Tibial artery (tissue), 4 donors: ENCODE measurements at regions not wholly inside any gene's neighbourhood (a gene's known extent, or its start where the extent isn't known, plus 50 kb on each side); places are given as distances from the start of the nearest gene placed in this dataset.

Source experiments
- DNase-seq, 2 donors: peaks; one replicate each; pipeline ENCODE4 v3.0.0-alpha.2; 2019
- H3K27ac ChIP-seq, 2 donors: fragments of 200-600 bp; sonication (generic) in 1 of 2; 1 replicate in 1 of 2; 2 replicates in 1 of 2; pipeline ENCODE4 v1.5.1; 2018 to 2019; ENCODE audit warnings: mild to moderate bottlenecking in 1 of 2
- H3K27me3 ChIP-seq, 2 donors: fragments of 200-600 bp; sonication (generic) in 1 of 2; one replicate each; pipeline versions ENCODE4 v1.5.1 to v1.6.0; 2016 to 2019
- H3K36me3 ChIP-seq, 3 donors: fragments of 200-600 bp; sonication (generic) in 2 of 3; one replicate each; pipeline ENCODE4 v1.5.1; 2016 to 2019; ENCODE audit warnings: mild to moderate bottlenecking in 2 of 3
- H3K4me1 ChIP-seq, 4 donors: fragments of 200-600 bp; sonication (generic) in 2 of 4; 1 replicate in 3 of 4; 2 replicates in 1 of 4; pipeline ENCODE4 v1.5.1; 2016 to 2019
- H3K4me3 ChIP-seq, 2 donors: fragments of 200-600 bp; sonication (generic) in 1 of 2; 1 replicate in 1 of 2; 2 replicates in 1 of 2; pipeline ENCODE4 v1.5.1; 2018 to 2019; ENCODE audit warnings: mild to moderate bottlenecking in 2 of 2
- H3K9me3 ChIP-seq, 3 donors: fragments of 200-600 bp; sonication (generic) in 1 of 3; one replicate each; pipeline ENCODE4 v1.5.1; 2016 to 2019
- CTCF ChIP-seq, 2 experiments: fragments of 200-600 bp in 1 of 2; fragments of 450-650 bp in 1 of 2; IDR thresholded peaks; one replicate each; pipeline ENCODE4 v1.5.1; 2017 to 2019; ENCODE audit warnings: antibody characterized with exemption in 2 of 2, mild to moderate bottlenecking in 1 of 2, moderate library complexity in 1 of 2
- intact Hi-C: fragments of 100-400 bp; cut with DNase I; formaldehyde crosslinking; loops from one replicate; pipeline ENCODE4 v1.15.0; 2023; ENCODE audit warnings: low total_unique reads

GRCh38 chr15:29997499-29997898 is 85.3 kb upstream of the GOLGA8J start:
- no peak for DNase-seq
- Histone ChIP-seq H3K9me3 (no peaks in the 10 kb centered on the region), H3K4me3 (no peak overlapping the region), H3K27ac (no peak overlapping the region), H3K27me3 (no peaks in the 10 kb centered on the region), H3K4me1 (no peaks in the 10 kb centered on the region), H3K36me3 (no peaks in the 10 kb centered on the region)
- TF ChIP-seq CTCF (IDR thresholded peaks at IDR 0.05): no peak
- intact Hi-C loops: no loop called here

GRCh38 chr15:29994284-29994683 is 88.5 kb upstream of the GOLGA8J start:
- H3K27me3 ChIP-seq: no peaks in the 10 kb centered on the region

GRCh38 chr15:29990954-29991353 is 91.8 kb upstream of the GOLGA8J start:
- H3K4me3 ChIP-seq: no peak overlapping the region
- H3K9me3 ChIP-seq: no peaks in the 10 kb centered on the region
- H3K36me3 ChIP-seq: no peaks in the 10 kb centered on the region
- intact Hi-C loops: no loop called here
- peaks cover 0 to 11% (median 4%) of the 10 kb centered on the region in 4 donors for H3K4me1 ChIP-seq
- no peak overlapping the region for H3K27ac ChIP-seq
- no peak for DNase-seq
- TF ChIP-seq CTCF (IDR thresholded peaks at IDR 0.05): no peak
- H3K27me3 ChIP-seq: no peaks in the 10 kb centered on the region

More at GRCh38 chr15:29994284-29994683, 88.5 kb upstream of the GOLGA8J start:
- intact Hi-C loops: no loop called here
- no peak for DNase-seq
- TF ChIP-seq CTCF (IDR thresholded peaks at IDR 0.05): no peak
- no peak overlapping the region for H3K27ac ChIP-seq
- H3K9me3 ChIP-seq: no peaks in the 10 kb centered on the region
- H3K36me3 ChIP-seq: no peaks in the 10 kb centered on the region
- H3K4me1 ChIP-seq: no peaks in the 10 kb centered on the region
- H3K4me3 ChIP-seq: no peak overlapping the region

GRCh38 chr15:29990035-29990434 is 92.7 kb upstream of the GOLGA8J start:
- Histone ChIP-seq H3K9me3 (no peaks in the 10 kb centered on the region), H3K4me1 (peaks cover 0 to 11% (median 4%) of the 10 kb centered on the region in 4 donors), H3K27ac (no peak overlapping the region), H3K27me3 (no peaks in the 10 kb centered on the region), H3K36me3 (no peaks in the 10 kb centered on the region), H3K4me3 (no peak overlapping the region)
- no peak for TF ChIP-seq CTCF (IDR thresholded peaks at IDR 0.05)
- no peak for DNase-seq
- intact Hi-C loops: no loop called here

- Histone ChIP-seq H3K4me1 (peaks cover 0 to 11% (median 4%) of the 10 kb centered on the region in 4 donors), H3K36me3 (no peaks in the 10 kb centered on the region), H3K9me3 (no peaks in the 10 kb centered on the region), H3K27me3 (no peaks in the 10 kb centered on the region), H3K27ac (no peak overlapping the region), H3K4me3 (no peak overlapping the region)
- intact Hi-C loops: no loop called here
- DNase-seq: no peak
- TF ChIP-seq CTCF (IDR thresholded peaks at IDR 0.05): no peak
Observed at GRCh38 chr15:29988701-29989100, 94.1 kb upstream of the GOLGA8J start.

- intact Hi-C loops: no loop called here
- no peak overlapping the region for H3K27ac ChIP-seq
- no peak overlapping the region for H3K4me3 ChIP-seq
- peaks cover 0 to 11% (median 4%) of the 10 kb centered on the region in 4 donors for H3K4me1 ChIP-seq
- H3K9me3 ChIP-seq: no peaks in the 10 kb centered on the region
- no peak for TF ChIP-seq CTCF (IDR thresholded peaks at IDR 0.05)
- DNase-seq: no peak
- no peaks in the 10 kb centered on the region for H3K27me3 ChIP-seq
- H3K36me3 ChIP-seq: no peaks in the 10 kb centered on the region
Observed at GRCh38 chr15:29986946-29987345, 95.8 kb upstream of the GOLGA8J start.
